AG09319 (cell line): ENCODE measurements at regions not wholly inside any gene's neighbourhood (a gene's known extent, or its start where the extent isn't known, plus 50 kb on each side); places are given as distances from the start of the nearest gene placed in this dataset.

ENCODE experiments used
- DNase-seq: peaks from one replicate; pipeline ENCODE4 v3.0.0-alpha.2; 2010; ENCODE audit warnings: low read depth; ENCODE audit errors: extremely low read depth
- TF ChIP-seq, protein P1 (sequence below): IDR thresholded peaks from 2 replicates; pipeline ENCODE4 v1.5.1; 2011; ENCODE audit warnings: low read depth, mild to moderate bottlenecking, inconsistent platforms, low read length, moderate library complexity

DNA sequence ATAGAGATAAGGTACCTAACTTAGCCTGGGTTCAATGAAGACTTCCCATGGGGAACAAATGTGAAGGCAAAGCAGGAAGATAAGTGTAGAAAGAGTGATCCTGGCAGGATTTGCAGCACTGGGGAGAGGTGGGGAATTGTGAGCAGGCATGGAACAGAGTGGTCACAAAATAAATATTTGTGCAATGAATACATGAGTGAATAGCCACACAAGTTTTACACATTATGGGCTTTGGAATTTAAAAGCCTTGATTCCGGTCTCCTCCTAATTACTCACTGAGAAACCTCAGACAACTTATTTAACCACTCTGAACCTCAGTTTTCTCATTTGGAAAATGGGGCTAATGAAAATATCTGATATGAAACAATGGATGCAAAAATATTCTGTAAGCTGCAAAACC lies 148.3 kb downstream of the ELAVL4 start:
- DNase-seq, result no peak
- TF ChIP-seq, protein P1, sequence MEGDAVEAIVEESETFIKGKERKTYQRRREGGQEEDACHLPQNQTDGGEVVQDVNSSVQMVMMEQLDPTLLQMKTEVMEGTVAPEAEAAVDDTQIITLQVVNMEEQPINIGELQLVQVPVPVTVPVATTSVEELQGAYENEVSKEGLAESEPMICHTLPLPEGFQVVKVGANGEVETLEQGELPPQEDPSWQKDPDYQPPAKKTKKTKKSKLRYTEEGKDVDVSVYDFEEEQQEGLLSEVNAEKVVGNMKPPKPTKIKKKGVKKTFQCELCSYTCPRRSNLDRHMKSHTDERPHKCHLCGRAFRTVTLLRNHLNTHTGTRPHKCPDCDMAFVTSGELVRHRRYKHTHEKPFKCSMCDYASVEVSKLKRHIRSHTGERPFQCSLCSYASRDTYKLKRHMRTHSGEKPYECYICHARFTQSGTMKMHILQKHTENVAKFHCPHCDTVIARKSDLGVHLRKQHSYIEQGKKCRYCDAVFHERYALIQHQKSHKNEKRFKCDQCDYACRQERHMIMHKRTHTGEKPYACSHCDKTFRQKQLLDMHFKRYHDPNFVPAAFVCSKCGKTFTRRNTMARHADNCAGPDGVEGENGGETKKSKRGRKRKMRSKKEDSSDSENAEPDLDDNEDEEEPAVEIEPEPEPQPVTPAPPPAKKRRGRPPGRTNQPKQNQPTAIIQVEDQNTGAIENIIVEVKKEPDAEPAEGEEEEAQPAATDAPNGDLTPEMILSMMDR, result no peak
